ENCODE measurements at regions not wholly inside any gene's neighbourhood (a gene's known extent, or its start where the extent isn't known, plus 50 kb on each side); places are given as distances from the start of the nearest gene placed in this dataset.

DNA sequence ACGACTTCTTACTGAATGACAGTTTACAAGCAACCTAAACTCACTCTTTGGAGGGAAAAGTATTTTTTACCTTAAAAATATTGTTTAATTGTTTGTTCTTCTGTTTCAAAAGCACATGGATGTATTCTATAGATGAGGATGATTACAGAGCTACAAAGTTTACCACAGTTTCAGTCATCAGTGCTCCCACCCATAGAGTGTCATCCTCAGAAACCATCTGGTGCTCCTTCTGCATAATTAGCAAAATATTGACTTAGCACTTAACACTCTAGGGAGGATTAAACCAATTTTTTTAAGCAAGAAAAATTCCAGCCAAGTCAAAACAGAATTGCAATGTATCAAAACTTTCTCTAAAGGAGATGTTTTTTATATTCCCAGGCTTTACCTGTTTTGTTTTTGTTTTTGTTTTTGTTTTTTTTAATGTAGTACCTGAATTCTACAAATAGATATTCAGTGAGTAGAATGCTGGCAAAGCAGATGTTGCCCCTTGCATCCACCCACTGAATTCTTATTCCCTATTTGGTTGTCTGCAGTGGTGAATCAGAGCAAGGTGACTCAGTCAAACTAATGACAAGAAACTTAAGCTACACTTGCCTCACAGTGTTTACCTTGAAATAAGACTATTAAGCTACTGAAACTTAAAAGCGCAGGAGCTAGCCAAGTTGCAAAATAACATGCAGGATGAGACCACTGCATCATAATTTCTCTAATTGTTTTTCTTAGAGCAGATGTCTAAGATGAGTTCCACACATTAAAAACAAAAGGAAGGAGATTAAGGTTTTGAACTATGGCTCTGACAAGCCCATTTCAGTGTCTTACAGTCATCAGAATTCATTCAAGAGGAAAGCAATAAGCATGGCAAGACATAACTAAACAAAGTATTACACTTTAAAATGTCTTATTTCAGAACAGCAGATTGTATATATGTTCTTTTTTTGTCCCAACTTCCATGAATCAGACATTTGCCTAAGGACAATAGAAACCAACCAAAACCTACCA is 155.1 kb upstream of the SOX6 start:
- Histone ChIP-seq H3K79me2 (ENCODE audit: insufficient read depth) (no peaks in the 10 kb centered on the region), H3K4me2 (no peak overlapping the region), H3F3A (replicated peaks; ENCODE audit: insufficient read depth) (no peaks in the 10 kb centered on the region), H4K20me1 (ENCODE audit: insufficient read depth) (no peaks in the 10 kb centered on the region), H2AFZ (ENCODE audit: low read depth) (no peak overlapping the region), H3K9ac (no peak overlapping the region), H3K9me2 (no peaks in the 10 kb centered on the region), H3K4me1 (ENCODE audit: control insufficient read depth in 1 of 2, insufficient read depth in 2 of 2, low read depth in 1 of 2, low read length in 1 of 2) (no peaks in the 10 kb centered on the region), H3K9me3 (no peaks in the 10 kb centered on the region), H3K36me3 (replicated peaks in 1 of 2; ENCODE audit: control insufficient read depth in 1 of 2, insufficient read depth in 2 of 2, low read length in 1 of 2) (no peaks in the 10 kb centered on the region), H3K4me3 (ENCODE audit: low read depth in 2 of 2, low read length in 1 of 2) (no peak overlapping the region), H3K27ac (ENCODE audit: low read depth in 2 of 2, low read length in 1 of 2) (no peak overlapping the region), H3K27me3 (ENCODE audit: insufficient read depth) (no peaks in the 10 kb centered on the region)
- DNase-seq: no peak
- TF ChIP-seq RAD21 (IDR thresholded peaks at IDR 0.05; ENCODE audit: low read length) (no peak), CHD2 (IDR thresholded peaks at IDR 0.05; ENCODE audit: low read length, partially characterized antibody) (no peak)
- TF ChIP-seq, protein P1, sequence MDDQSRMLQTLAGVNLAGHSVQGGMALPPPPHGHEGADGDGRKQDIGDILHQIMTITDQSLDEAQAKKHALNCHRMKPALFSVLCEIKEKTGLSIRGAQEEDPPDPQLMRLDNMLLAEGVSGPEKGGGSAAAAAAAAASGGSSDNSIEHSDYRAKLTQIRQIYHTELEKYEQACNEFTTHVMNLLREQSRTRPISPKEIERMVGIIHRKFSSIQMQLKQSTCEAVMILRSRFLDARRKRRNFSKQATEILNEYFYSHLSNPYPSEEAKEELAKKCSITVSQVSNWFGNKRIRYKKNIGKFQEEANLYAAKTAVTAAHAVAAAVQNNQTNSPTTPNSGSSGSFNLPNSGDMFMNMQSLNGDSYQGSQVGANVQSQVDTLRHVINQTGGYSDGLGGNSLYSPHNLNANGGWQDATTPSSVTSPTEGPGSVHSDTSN (IDR thresholded peaks at IDR 0.05): no peak
- TF ChIP-seq, protein P2, sequence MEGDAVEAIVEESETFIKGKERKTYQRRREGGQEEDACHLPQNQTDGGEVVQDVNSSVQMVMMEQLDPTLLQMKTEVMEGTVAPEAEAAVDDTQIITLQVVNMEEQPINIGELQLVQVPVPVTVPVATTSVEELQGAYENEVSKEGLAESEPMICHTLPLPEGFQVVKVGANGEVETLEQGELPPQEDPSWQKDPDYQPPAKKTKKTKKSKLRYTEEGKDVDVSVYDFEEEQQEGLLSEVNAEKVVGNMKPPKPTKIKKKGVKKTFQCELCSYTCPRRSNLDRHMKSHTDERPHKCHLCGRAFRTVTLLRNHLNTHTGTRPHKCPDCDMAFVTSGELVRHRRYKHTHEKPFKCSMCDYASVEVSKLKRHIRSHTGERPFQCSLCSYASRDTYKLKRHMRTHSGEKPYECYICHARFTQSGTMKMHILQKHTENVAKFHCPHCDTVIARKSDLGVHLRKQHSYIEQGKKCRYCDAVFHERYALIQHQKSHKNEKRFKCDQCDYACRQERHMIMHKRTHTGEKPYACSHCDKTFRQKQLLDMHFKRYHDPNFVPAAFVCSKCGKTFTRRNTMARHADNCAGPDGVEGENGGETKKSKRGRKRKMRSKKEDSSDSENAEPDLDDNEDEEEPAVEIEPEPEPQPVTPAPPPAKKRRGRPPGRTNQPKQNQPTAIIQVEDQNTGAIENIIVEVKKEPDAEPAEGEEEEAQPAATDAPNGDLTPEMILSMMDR (IDR thresholded peaks at IDR 0.05): no peak
- TF ChIP-seq, protein P3, sequence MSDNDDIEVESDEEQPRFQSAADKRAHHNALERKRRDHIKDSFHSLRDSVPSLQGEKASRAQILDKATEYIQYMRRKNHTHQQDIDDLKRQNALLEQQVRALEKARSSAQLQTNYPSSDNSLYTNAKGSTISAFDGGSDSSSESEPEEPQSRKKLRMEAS (IDR thresholded peaks at IDR 0.05; ENCODE audit: low read depth): no peak
- CTCF ChIA-PET: interaction anchor here (1.2 kb wide), 1 partner anchor 18 kb away, joined by 4 read pairs; no protein-coding TSS in a partner anchor
- POLR2A ChIA-PET: no interaction called here
- WGBS (ENCODE audit: low lambda C conversion rate): 43% methylated on average over 2 of the region's 2 CpGs

DNA sequence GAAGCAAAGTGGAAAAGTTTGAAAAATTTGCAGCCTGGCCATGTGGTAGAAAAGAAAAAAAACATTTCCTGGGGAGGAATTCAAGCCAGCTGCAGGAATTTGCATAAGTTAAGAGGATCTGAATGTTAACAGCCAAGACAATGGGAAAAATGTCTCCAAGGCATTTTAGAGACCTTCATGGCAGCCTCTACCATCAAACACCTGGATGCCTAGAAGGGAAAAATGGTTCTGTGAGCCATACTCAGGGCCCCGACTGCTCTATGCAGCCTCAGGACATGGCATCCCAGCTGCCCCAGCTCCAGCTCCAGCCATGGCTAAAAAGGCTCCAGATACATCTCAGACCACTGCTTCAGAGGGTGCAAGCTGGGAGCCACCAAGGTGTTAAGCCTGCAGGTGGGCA is 149.1 kb upstream of the SOX6 start:
- no peak overlapping the region for H3K4me3 ChIP-seq (ENCODE audit: low read depth in 2 of 2, low read length in 1 of 2)
- no peaks in the 10 kb centered on the region for H3K27me3 ChIP-seq (ENCODE audit: insufficient read depth)
- no peaks in the 10 kb centered on the region for H4K20me1 ChIP-seq (ENCODE audit: insufficient read depth)
- no peak overlapping the region for H2AFZ ChIP-seq (ENCODE audit: low read depth)
- H3K9ac ChIP-seq: no peak overlapping the region
- no peak overlapping the region for H3K27ac ChIP-seq (ENCODE audit: low read depth in 2 of 2, low read length in 1 of 2)
- no peaks in the 10 kb centered on the region for H3K4me1 ChIP-seq (ENCODE audit: control insufficient read depth in 1 of 2, insufficient read depth in 2 of 2, low read depth in 1 of 2, low read length in 1 of 2)
- no peak overlapping the region for H3K4me2 ChIP-seq
- no peak for TF ChIP-seq NRF1 (IDR thresholded peaks at IDR 0.05; ENCODE audit: low read depth, low read length)
- TF ChIP-seq POLR2AphosphoS5 (IDR thresholded peaks at IDR 0.05; ENCODE audit: low read depth, low read length): no peak
- TF ChIP-seq TCF12 (IDR thresholded peaks at IDR 0.05): no peak
- TF ChIP-seq, protein P3 (IDR thresholded peaks at IDR 0.05; ENCODE audit: low read depth): no peak
- no peak for TF ChIP-seq GABPA (IDR thresholded peaks at IDR 0.05; ENCODE audit: low read depth)
- TF ChIP-seq, protein P4, sequence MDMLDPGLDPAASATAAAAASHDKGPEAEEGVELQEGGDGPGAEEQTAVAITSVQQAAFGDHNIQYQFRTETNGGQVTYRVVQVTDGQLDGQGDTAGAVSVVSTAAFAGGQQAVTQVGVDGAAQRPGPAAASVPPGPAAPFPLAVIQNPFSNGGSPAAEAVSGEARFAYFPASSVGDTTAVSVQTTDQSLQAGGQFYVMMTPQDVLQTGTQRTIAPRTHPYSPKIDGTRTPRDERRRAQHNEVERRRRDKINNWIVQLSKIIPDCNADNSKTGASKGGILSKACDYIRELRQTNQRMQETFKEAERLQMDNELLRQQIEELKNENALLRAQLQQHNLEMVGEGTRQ (IDR thresholded peaks at IDR 0.05; ENCODE audit: borderline replicate concordance, low read depth, low read length): no peak
- no peak for TF ChIP-seq TEAD4 (IDR thresholded peaks at IDR 0.05; ENCODE audit: borderline replicate concordance, insufficient read depth)
- TF ChIP-seq, protein P5, sequence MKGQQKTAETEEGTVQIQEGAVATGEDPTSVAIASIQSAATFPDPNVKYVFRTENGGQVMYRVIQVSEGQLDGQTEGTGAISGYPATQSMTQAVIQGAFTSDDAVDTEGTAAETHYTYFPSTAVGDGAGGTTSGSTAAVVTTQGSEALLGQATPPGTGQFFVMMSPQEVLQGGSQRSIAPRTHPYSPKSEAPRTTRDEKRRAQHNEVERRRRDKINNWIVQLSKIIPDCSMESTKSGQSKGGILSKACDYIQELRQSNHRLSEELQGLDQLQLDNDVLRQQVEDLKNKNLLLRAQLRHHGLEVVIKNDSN (IDR thresholded peaks at IDR 0.05; ENCODE audit: borderline replicate concordance, low read depth): no peak
- TF ChIP-seq, protein P6, sequence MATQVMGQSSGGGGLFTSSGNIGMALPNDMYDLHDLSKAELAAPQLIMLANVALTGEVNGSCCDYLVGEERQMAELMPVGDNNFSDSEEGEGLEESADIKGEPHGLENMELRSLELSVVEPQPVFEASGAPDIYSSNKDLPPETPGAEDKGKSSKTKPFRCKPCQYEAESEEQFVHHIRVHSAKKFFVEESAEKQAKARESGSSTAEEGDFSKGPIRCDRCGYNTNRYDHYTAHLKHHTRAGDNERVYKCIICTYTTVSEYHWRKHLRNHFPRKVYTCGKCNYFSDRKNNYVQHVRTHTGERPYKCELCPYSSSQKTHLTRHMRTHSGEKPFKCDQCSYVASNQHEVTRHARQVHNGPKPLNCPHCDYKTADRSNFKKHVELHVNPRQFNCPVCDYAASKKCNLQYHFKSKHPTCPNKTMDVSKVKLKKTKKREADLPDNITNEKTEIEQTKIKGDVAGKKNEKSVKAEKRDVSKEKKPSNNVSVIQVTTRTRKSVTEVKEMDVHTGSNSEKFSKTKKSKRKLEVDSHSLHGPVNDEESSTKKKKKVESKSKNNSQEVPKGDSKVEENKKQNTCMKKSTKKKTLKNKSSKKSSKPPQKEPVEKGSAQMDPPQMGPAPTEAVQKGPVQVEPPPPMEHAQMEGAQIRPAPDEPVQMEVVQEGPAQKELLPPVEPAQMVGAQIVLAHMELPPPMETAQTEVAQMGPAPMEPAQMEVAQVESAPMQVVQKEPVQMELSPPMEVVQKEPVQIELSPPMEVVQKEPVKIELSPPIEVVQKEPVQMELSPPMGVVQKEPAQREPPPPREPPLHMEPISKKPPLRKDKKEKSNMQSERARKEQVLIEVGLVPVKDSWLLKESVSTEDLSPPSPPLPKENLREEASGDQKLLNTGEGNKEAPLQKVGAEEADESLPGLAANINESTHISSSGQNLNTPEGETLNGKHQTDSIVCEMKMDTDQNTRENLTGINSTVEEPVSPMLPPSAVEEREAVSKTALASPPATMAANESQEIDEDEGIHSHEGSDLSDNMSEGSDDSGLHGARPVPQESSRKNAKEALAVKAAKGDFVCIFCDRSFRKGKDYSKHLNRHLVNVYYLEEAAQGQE (IDR thresholded peaks at IDR 0.05; ENCODE audit: low read depth, low read length): no peak
- no peak for TF ChIP-seq SIN3A (IDR thresholded peaks at IDR 0.05; ENCODE audit: borderline replicate concordance, low read depth, low read length)
- ChIA-PET CTCF (no interaction called here), POLR2A (no interaction called here)
- no peaks in the 10 kb centered on the region for H3F3A ChIP-seq (replicated peaks; ENCODE audit: insufficient read depth)
- no peaks in the 10 kb centered on the region for H3K79me2 ChIP-seq (ENCODE audit: insufficient read depth)
- 0% methylated on average over 1 of the region's 1 CpG for WGBS (ENCODE audit: low lambda C conversion rate)
- DNase-seq: no peak
- H3K36me3 ChIP-seq (replicated peaks in 1 of 2; ENCODE audit: control insufficient read depth in 1 of 2, insufficient read depth in 2 of 2, low read length in 1 of 2): no peaks in the 10 kb centered on the region
- H3K9me3 ChIP-seq: no peaks in the 10 kb centered on the region
- H3K9me2 ChIP-seq: no peaks in the 10 kb centered on the region

Measured in SK-N-SH (cell line).